ENCODE measurements at regions not wholly inside any gene's neighbourhood (a gene's known extent, or its start where the extent isn't known, plus 50 kb on each side); places are given as distances from the start of the nearest gene placed in this dataset.

- H3K9ac ChIP-seq (ENCODE audit: insufficient read depth, low read depth, low read length), result no peak overlapping the region
- TF ChIP-seq ZNF879 (CRISPR knock-in tag; IDR thresholded peaks at IDR 0.05), result no peak
- no peak for ATAC-seq
- no peak overlapping the region for H3K4me2 ChIP-seq (ENCODE audit: low read depth, low read length)
- H3K4me1 ChIP-seq (ENCODE audit: insufficient read depth, low read length), result no peaks in the 10 kb centered on the region
- no TSS peak for BruUV-seq (replicated peaks)
- no peak overlapping the region for H3K4me3 ChIP-seq (replicated peaks in 1 of 3; ENCODE audit: insufficient read depth in 1 of 3, low read depth in 2 of 3, low read length in 3 of 3)
- H2AFZ ChIP-seq (ENCODE audit: low read length), result no peak overlapping the region
- no peaks in the 10 kb centered on the region for H3K79me2 ChIP-seq (ENCODE audit: insufficient read depth, low read length)
- 40% methylated on average over 4 of the region's 4 CpGs for WGBS (ENCODE audit: low lambda C conversion rate)
- FAIRE-seq, result no peak
- H4K20me1 ChIP-seq (ENCODE audit: insufficient read depth, low read length), result no peaks in the 10 kb centered on the region
- no peaks in the 10 kb centered on the region for H3K27me3 ChIP-seq (ENCODE audit: control insufficient read depth in 1 of 2, insufficient read depth in 2 of 2, low read length in 2 of 2)
- in situ Hi-C loops (cut with HindIII; ENCODE audit: extremely low pct_ligation_motif_present, low pct_unique_long_range_greater_than_20kb) (no loop called here), intact Hi-C loops (cut with micrococcal nuclease; ENCODE audit: unreplicated experiment) (no loop called here)
- DNase-seq (ENCODE audit: low spot score), result no peak
- ChIA-PET CTCF (ENCODE audit: low intra/inter-chr PET ratio, low total read pairs) (no interaction called here), POLR2A (no interaction called here)
- H3K9me3 ChIP-seq (ENCODE audit: low read length), result peaks cover 59% of the 10 kb centered on the region
- no peaks in the 10 kb centered on the region for H3K36me3 ChIP-seq (replicated peaks in 1 of 2; ENCODE audit: control insufficient read depth in 1 of 2, insufficient read depth in 2 of 2, low read length in 2 of 2)
- no peak overlapping the region for H3K27ac ChIP-seq (ENCODE audit: extremely low read length, insufficient read depth, low read length)
Measured at GRCh38 chr9:25206027-25206426, 472.2 kb downstream of the TUSC1 start.

GRCh38 chr9:25205285-25205684 lies 473.0 kb downstream of the TUSC1 start:
- intact Hi-C loops (cut with micrococcal nuclease; ENCODE audit: unreplicated experiment), result no loop called here
- no peak for FAIRE-seq
- ATAC-seq, result no peak
- Histone ChIP-seq H3K4me3 (replicated peaks in 1 of 3; ENCODE audit: insufficient read depth in 1 of 3, low read depth in 2 of 3, low read length in 3 of 3) (no peak overlapping the region), H3K4me2 (ENCODE audit: low read depth, low read length) (no peak overlapping the region), H3K36me3 (replicated peaks in 1 of 2; ENCODE audit: control insufficient read depth in 1 of 2, insufficient read depth in 2 of 2, low read length in 2 of 2) (no peaks in the 10 kb centered on the region), H3K4me1 (ENCODE audit: insufficient read depth, low read length) (no peaks in the 10 kb centered on the region), H3K9me3 (ENCODE audit: low read length) (peaks cover 59% of the 10 kb centered on the region), H3K27ac (ENCODE audit: extremely low read length, insufficient read depth, low read length) (no peak overlapping the region), H2AFZ (ENCODE audit: low read length) (no peak overlapping the region), H3K9ac (ENCODE audit: insufficient read depth, low read depth, low read length) (no peak overlapping the region), H3K79me2 (ENCODE audit: insufficient read depth, low read length) (no peaks in the 10 kb centered on the region), H4K20me1 (ENCODE audit: insufficient read depth, low read length) (no peaks in the 10 kb centered on the region), H3K27me3 (ENCODE audit: control insufficient read depth in 1 of 2, insufficient read depth in 2 of 2, low read length in 2 of 2) (no peaks in the 10 kb centered on the region)
- in situ Hi-C loops (cut with HindIII; ENCODE audit: extremely low pct_ligation_motif_present, low pct_unique_long_range_greater_than_20kb), result no loop called here
- DNase-seq (ENCODE audit: low spot score), result no peak
- no TSS peak for BruUV-seq (replicated peaks)
- CTCF ChIA-PET (ENCODE audit: low intra/inter-chr PET ratio, low total read pairs), result no interaction called here
- POLR2A ChIA-PET, result no interaction called here
- TF ChIP-seq HNRNPLL (IDR thresholded peaks at IDR 0.05; ENCODE audit: low read depth, low read length, poor library complexity, severe bottlenecking) (no peak), ZNF83 (CRISPR knock-in tag; IDR thresholded peaks at IDR 0.05; ENCODE audit: borderline replicate concordance) (no peak), ZNF687 (CRISPR knock-in tag; IDR thresholded peaks at IDR 0.05) (no peak), ZFX (CRISPR knock-in tag; IDR thresholded peaks at IDR 0.05; ENCODE audit: low read depth) (no peak), ZNF616 (CRISPR knock-in tag; IDR thresholded peaks at IDR 0.05; ENCODE audit: low read depth) (no peak)
- WGBS (ENCODE audit: low lambda C conversion rate), result 18% methylated on average over 2 of the region's 2 CpGs

Data from HepG2 (cell line).